T-cell (primary cell): ENCODE measurements at regions not wholly inside any gene's neighbourhood (a gene's known extent, or its start where the extent isn't known, plus 50 kb on each side); places are given as distances from the start of the nearest gene placed in this dataset.

Source experiments
- ATAC-seq, 4 experiments: fragments of 200-7000 bp in 3 of 4; fragments of 150-1000 bp in 1 of 4; cut with Tn5 transposase; replicated peaks in 1 of 4; 1 replicate in 3 of 4; 2 replicates in 1 of 4; pipeline ENCODE4 v1.10.0; 2021; ENCODE audit warnings: moderate library complexity in 3 of 4, mild to moderate bottlenecking in 2 of 4, moderate number of reproducible peaks in 1 of 4
- CTCF ChIA-PET, 2 donors: fragments of 300-600 bp; sonication (Branson Sonifier 250); formaldehyde crosslinking; loops; one replicate each; lab custom pipeline; 2022; ENCODE audit warnings: antibody characterized with exemption in 2 of 2; lab: Charles Lee
- POLR2A ChIA-PET, 2 donors: fragments of 300-600 bp; sonication (Branson Sonifier 250); formaldehyde crosslinking; loops; one replicate each; lab custom pipeline; 2022; ENCODE audit warnings: antibody characterized with exemption in 2 of 2; lab: Charles Lee
- DNase-seq, 35 experiments: peaks; one replicate each; pipeline versions ENCODE4 v3.0.0 to v3.0.0-alpha.2; 2013 to 2023
- H3K27ac ChIP-seq: one replicate; pipeline ENCODE4 v1.5.1; 2013; ENCODE audit warnings: low read length
- H3K27me3 ChIP-seq, 2 experiments: replicated peaks in 1 of 2; 1 replicate in 1 of 2; 2 replicates in 1 of 2; pipeline versions ENCODE4 v1.6.1 to v1.7.0; 2013; ENCODE audit warnings: low read length in 1 of 2, mixed read lengths in 1 of 2; ENCODE audit not compliant: control insufficient read depth in 2 of 2, insufficient read depth in 2 of 2; ENCODE audit errors: extremely low read depth in 1 of 2
- H3K36me3 ChIP-seq, 2 donors: 1 replicate in 1 of 2; 2 replicates in 1 of 2; pipeline versions ENCODE4 v1.6.1 to v1.7.0; 2013; ENCODE audit warnings: low read length in 1 of 2; ENCODE audit not compliant: control insufficient read depth in 2 of 2, insufficient read depth in 1 of 2; ENCODE audit errors: extremely low read depth in 1 of 2
- H3K4me1 ChIP-seq, 2 experiments: 1 replicate in 1 of 2; 2 replicates in 1 of 2; pipeline versions ENCODE4 v1.6.1 to v1.7.0; 2013; ENCODE audit warnings: low read length in 2 of 2, mixed read lengths in 1 of 2; ENCODE audit not compliant: insufficient read depth in 2 of 2, control insufficient read depth in 1 of 2; ENCODE audit errors: extremely low read depth in 1 of 2
- H3K4me3 ChIP-seq, 2 donors: 1 replicate in 1 of 2; 2 replicates in 1 of 2; pipeline versions ENCODE4 v1.5.1 to v1.7.0; 2013; ENCODE audit warnings: mild to moderate bottlenecking in 2 of 2, low read length in 1 of 2, moderate library complexity in 1 of 2; ENCODE audit not compliant: control insufficient read depth in 1 of 2; ENCODE audit errors: extremely low read depth in 1 of 2
- H3K9me3 ChIP-seq: 2 replicates; pipeline ENCODE4 v1.7.0; 2013
- H3K27ac Mint-ChIP-seq, 2 donors: one replicate each; pipeline ENCODE4 v1.8.0; 2020 to 2021; ENCODE audit warnings: mild to moderate bottlenecking in 2 of 2, mixed read lengths in 2 of 2
- H3K27me3 Mint-ChIP-seq, 2 donors: one replicate each; pipeline ENCODE4 v1.8.0; 2021 to 2022; ENCODE audit warnings: mixed read lengths in 2 of 2
- H3K36me3 Mint-ChIP-seq: one replicate; pipeline ENCODE4 v1.8.0; 2021; ENCODE audit warnings: mixed read lengths
- H3K4me1 Mint-ChIP-seq, 3 donors: one replicate each; pipeline ENCODE4 v1.8.0; 2020 to 2022; ENCODE audit warnings: mixed read lengths in 3 of 3, mild to moderate bottlenecking in 1 of 3
- H3K4me3 Mint-ChIP-seq, 3 donors: one replicate each; pipeline ENCODE4 v1.8.0; 2020 to 2022; ENCODE audit warnings: mild to moderate bottlenecking in 3 of 3, mixed read lengths in 3 of 3, moderate library complexity in 3 of 3
- H3K9me3 Mint-ChIP-seq, 3 donors: one replicate each; pipeline ENCODE4 v1.8.0; 2020 to 2022; ENCODE audit warnings: mixed read lengths in 3 of 3
- WGBS: methylation state at CpG from one replicate; pipeline ENCODE4 v1.1.5; 2013; ENCODE audit warnings: missing lambda C conversion rate; ENCODE audit not compliant: insufficient coverage; 5-methylcytosine and 5-hydroxymethylcytosine counted together

- no peaks in the 10 kb centered on the region for H3K4me1 Mint-ChIP-seq
- H3K27ac Mint-ChIP-seq: no peak overlapping the region
- no peak overlapping the region for H3K27ac ChIP-seq
- no peaks in the 10 kb centered on the region for H3K36me3 ChIP-seq
- DNase-seq (no peak), ATAC-seq (no peak)
- no peaks in the 10 kb centered on the region for H3K9me3 ChIP-seq
- no peaks in the 10 kb centered on the region for H3K36me3 Mint-ChIP-seq
- peaks cover 6 to 12% (median 9%) of the 10 kb centered on the region in 3 donors for H3K9me3 Mint-ChIP-seq
- no peaks in the 10 kb centered on the region for H3K4me1 ChIP-seq
- ChIA-PET POLR2A (no interaction called here), CTCF (no interaction called here)
- no peak overlapping the region for H3K4me3 ChIP-seq
- WGBS: no CpG with 5 or more reads among the region's 3 CpGs
- no peaks in the 10 kb centered on the region for H3K27me3 Mint-ChIP-seq
- H3K27me3 ChIP-seq: no peaks in the 10 kb centered on the region
- no peak overlapping the region for H3K4me3 Mint-ChIP-seq
Measured at GRCh38 chr17:53141731-53142130, 681.0 kb upstream of the KIF2B start.

- Histone ChIP-seq H3K4me3 (no peak overlapping the region), H3K4me1 (no peaks in the 10 kb centered on the region), H3K27me3 (no peaks in the 10 kb centered on the region), H3K36me3 (no peaks in the 10 kb centered on the region), H3K27ac (no peak overlapping the region), H3K9me3 (no peaks in the 10 kb centered on the region)
- peaks cover 6 to 12% (median 9%) of the 10 kb centered on the region in 3 donors for H3K9me3 Mint-ChIP-seq
- H3K36me3 Mint-ChIP-seq: no peaks in the 10 kb centered on the region
- no peaks in the 10 kb centered on the region for H3K27me3 Mint-ChIP-seq
- ChIA-PET POLR2A (no interaction called here), CTCF (no interaction called here)
- WGBS: 36% methylated on average over 2 of the region's 3 CpGs
- H3K4me3 Mint-ChIP-seq: no peak overlapping the region
- no peak overlapping the region for H3K27ac Mint-ChIP-seq
- ATAC-seq: no peak
- no peaks in the 10 kb centered on the region for H3K4me1 Mint-ChIP-seq
- no peak for DNase-seq
Measured at GRCh38 chr17:53141280-53141679, 681.4 kb upstream of the KIF2B start.

- H3K27me3 Mint-ChIP-seq: no peaks in the 10 kb centered on the region
- H3K4me1 Mint-ChIP-seq: no peaks in the 10 kb centered on the region
- no peak overlapping the region for H3K27ac Mint-ChIP-seq
- no peaks in the 10 kb centered on the region for H3K36me3 Mint-ChIP-seq
- POLR2A ChIA-PET: no interaction called here
- ATAC-seq: no peak
- peaks cover 3 to 9% (median 9%) of the 10 kb centered on the region in 3 donors for H3K9me3 Mint-ChIP-seq
- no peaks in the 10 kb centered on the region for H3K36me3 ChIP-seq
- no peaks in the 10 kb centered on the region for H3K9me3 ChIP-seq
- no peak overlapping the region for H3K4me3 Mint-ChIP-seq
- CTCF ChIA-PET: no interaction called here
- no peak overlapping the region for H3K4me3 ChIP-seq
- H3K27ac ChIP-seq: no peak overlapping the region
- H3K4me1 ChIP-seq: no peaks in the 10 kb centered on the region
- no peaks in the 10 kb centered on the region for H3K27me3 ChIP-seq
- DNase-seq: no peak
Measured at GRCh38 chr17:53137869-53138268, 684.9 kb upstream of the KIF2B start.

- no peaks in the 10 kb centered on the region for H3K36me3 ChIP-seq
- ChIA-PET POLR2A (no interaction called here), CTCF (no interaction called here)
- Mint-ChIP-seq H3K36me3 (no peaks in the 10 kb centered on the region), H3K27ac (no peak overlapping the region), H3K27me3 (no peaks in the 10 kb centered on the region), H3K9me3 (peaks cover 3% of the 10 kb centered on the region in 3 donors), H3K4me1 (no peaks in the 10 kb centered on the region), H3K4me3 (no peak overlapping the region)
- WGBS: no CpG with 5 or more reads among the region's 3 CpGs
- DNase-seq (no peak), ATAC-seq (no peak)
- H3K27me3 ChIP-seq: no peaks in the 10 kb centered on the region
- H3K27ac ChIP-seq: no peak overlapping the region
- H3K4me1 ChIP-seq: no peaks in the 10 kb centered on the region
- H3K9me3 ChIP-seq: no peaks in the 10 kb centered on the region
- no peak overlapping the region for H3K4me3 ChIP-seq
Measured at GRCh38 chr17:53135969-53136368, 686.8 kb upstream of the KIF2B start.

- no peaks in the 10 kb centered on the region for H3K4me1 ChIP-seq
- no peaks in the 10 kb centered on the region for H3K4me1 Mint-ChIP-seq
- 65% methylated on average over 3 of the region's 5 CpGs for WGBS
- H3K27ac ChIP-seq: no peak overlapping the region
- CTCF ChIA-PET: no interaction called here
- H3K36me3 ChIP-seq: no peaks in the 10 kb centered on the region
- no peak overlapping the region for H3K27ac Mint-ChIP-seq
- POLR2A ChIA-PET: no interaction called here
- H3K36me3 Mint-ChIP-seq: no peaks in the 10 kb centered on the region
- DNase-seq (no peak), ATAC-seq (no peak)
- H3K4me3 ChIP-seq: no peak overlapping the region
- peaks cover 0 to 3% (median 0%) of the 10 kb centered on the region in 3 donors for H3K9me3 Mint-ChIP-seq
- no peak overlapping the region for H3K4me3 Mint-ChIP-seq
- H3K9me3 ChIP-seq: no peaks in the 10 kb centered on the region
- no peaks in the 10 kb centered on the region for H3K27me3 ChIP-seq
- H3K27me3 Mint-ChIP-seq: no peaks in the 10 kb centered on the region
Measured at GRCh38 chr17:53134548-53134947, 688.2 kb upstream of the KIF2B start.

DNA sequence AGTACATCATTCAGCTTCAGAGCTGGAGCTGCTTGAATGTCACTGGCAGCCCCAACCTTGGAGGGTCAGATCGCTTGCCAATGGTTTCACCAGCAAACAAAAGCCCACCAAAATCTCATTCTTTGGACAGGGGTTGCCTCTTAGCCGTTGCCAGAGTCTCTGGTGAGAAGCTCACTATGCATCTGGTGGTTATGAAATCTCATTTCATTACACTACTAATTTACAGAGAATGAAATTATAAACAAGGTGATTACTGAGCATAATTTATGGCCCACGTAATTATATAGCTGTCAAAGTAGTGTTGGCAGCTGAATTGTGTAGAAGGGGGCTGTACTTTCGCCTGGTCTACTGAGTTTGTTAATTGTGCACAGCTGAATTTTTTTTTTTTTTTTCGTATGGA, 688.9 kb upstream of the KIF2B start:
- ChIA-PET POLR2A (no interaction called here), CTCF (no interaction called here)
- H3K27me3 ChIP-seq: no peaks in the 10 kb centered on the region
- DNase-seq (no peak), ATAC-seq (no peak)
- Mint-ChIP-seq H3K36me3 (no peaks in the 10 kb centered on the region), H3K27me3 (no peaks in the 10 kb centered on the region), H3K9me3 (peaks cover 0 to 10% (median 0%) of the 10 kb centered on the region in 3 donors), H3K27ac (no peak overlapping the region), H3K4me1 (no peaks in the 10 kb centered on the region), H3K4me3 (no peak overlapping the region)
- no peaks in the 10 kb centered on the region for H3K4me1 ChIP-seq
- H3K9me3 ChIP-seq: no peaks in the 10 kb centered on the region
- H3K36me3 ChIP-seq: no peaks in the 10 kb centered on the region
- WGBS: 100% methylated on average over 1 of the region's 5 CpGs
- H3K27ac ChIP-seq: no peak overlapping the region
- no peak overlapping the region for H3K4me3 ChIP-seq

GRCh38 chr17:53129863-53130262, 692.9 kb upstream of the KIF2B start:
- no peaks in the 10 kb centered on the region for H3K9me3 ChIP-seq
- ATAC-seq (no peak), DNase-seq (no peak)
- H3K27me3 ChIP-seq: no peaks in the 10 kb centered on the region
- peaks cover 0 to 12% (median 0%) of the 10 kb centered on the region in 3 donors for H3K9me3 Mint-ChIP-seq
- ChIA-PET CTCF (no interaction called here), POLR2A (no interaction called here)
- H3K4me1 ChIP-seq: no peaks in the 10 kb centered on the region
- H3K4me3 Mint-ChIP-seq: no peak overlapping the region
- H3K27me3 Mint-ChIP-seq: no peaks in the 10 kb centered on the region
- WGBS: no CpG with 5 or more reads among the region's 2 CpGs
- H3K36me3 Mint-ChIP-seq: no peaks in the 10 kb centered on the region
- no peaks in the 10 kb centered on the region for H3K4me1 Mint-ChIP-seq
- no peak overlapping the region for H3K4me3 ChIP-seq
- no peaks in the 10 kb centered on the region for H3K36me3 ChIP-seq
- no peak overlapping the region for H3K27ac Mint-ChIP-seq
- no peak overlapping the region for H3K27ac ChIP-seq
